Erythroblast (primary cell): ENCODE measurements at regions not wholly inside any gene's neighbourhood (a gene's known extent, or its start where the extent isn't known, plus 50 kb on each side); places are given as distances from the start of the nearest gene placed in this dataset.

ENCODE experiments used
- GATA1 ChIP-seq: IDR thresholded peaks from 2 replicates; pipeline ENCODE4 v1.6.1; 2011; ENCODE audit warnings: low read depth, mild to moderate bottlenecking, control low read depth, low read length, moderate library complexity
- POLR2A ChIP-seq: IDR thresholded peaks from 2 replicates; pipeline ENCODE4 v1.6.1; 2011; ENCODE audit warnings: mild to moderate bottlenecking, low read length

GRCh38 chr12:66942741-66943465 is 264.0 kb upstream of the GRIP1 start:
- TF ChIP-seq POLR2A = no peak
- no peak for TF ChIP-seq GATA1
